ENCODE measurements at regions not wholly inside any gene's neighbourhood (a gene's known extent, or its start where the extent isn't known, plus 50 kb on each side); places are given as distances from the start of the nearest gene placed in this dataset.

DNA sequence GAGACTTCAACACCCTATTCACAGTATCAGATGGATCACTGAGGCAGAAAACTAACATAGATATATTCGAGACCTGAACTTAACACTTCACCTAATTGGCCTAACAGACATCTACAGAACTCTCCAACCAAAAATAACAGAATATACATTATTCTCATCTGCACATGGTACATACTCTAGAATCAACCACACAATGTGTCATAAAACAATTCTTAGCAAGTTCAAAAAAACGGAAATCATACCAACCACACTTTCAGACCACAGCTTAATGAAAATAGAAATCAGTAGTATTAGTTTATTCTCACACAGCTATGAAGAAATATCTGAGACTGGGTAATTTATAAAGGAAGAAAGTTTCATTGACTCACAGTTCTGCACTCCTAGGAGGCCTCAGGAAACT lies 387.9 kb downstream of the DEPDC1B start:
- TF ChIP-seq, protein P1, sequence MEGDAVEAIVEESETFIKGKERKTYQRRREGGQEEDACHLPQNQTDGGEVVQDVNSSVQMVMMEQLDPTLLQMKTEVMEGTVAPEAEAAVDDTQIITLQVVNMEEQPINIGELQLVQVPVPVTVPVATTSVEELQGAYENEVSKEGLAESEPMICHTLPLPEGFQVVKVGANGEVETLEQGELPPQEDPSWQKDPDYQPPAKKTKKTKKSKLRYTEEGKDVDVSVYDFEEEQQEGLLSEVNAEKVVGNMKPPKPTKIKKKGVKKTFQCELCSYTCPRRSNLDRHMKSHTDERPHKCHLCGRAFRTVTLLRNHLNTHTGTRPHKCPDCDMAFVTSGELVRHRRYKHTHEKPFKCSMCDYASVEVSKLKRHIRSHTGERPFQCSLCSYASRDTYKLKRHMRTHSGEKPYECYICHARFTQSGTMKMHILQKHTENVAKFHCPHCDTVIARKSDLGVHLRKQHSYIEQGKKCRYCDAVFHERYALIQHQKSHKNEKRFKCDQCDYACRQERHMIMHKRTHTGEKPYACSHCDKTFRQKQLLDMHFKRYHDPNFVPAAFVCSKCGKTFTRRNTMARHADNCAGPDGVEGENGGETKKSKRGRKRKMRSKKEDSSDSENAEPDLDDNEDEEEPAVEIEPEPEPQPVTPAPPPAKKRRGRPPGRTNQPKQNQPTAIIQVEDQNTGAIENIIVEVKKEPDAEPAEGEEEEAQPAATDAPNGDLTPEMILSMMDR (IDR thresholded peaks at IDR 0.05; ENCODE audit: poor library complexity): no peak
- no peak for TF ChIP-seq EZH2 (IDR thresholded peaks at IDR 0.05; ENCODE audit: borderline replicate concordance)
